Peyer's patch (tissue), 4 donors: ENCODE measurements at regions not wholly inside any gene's neighbourhood (a gene's known extent, or its start where the extent isn't known, plus 50 kb on each side); places are given as distances from the start of the nearest gene placed in this dataset.
A peak's percentile ranks its signal among the peaks of the same experiment; 100 is the strongest.

ENCODE experiments used
- DNase-seq, 3 donors: peaks; one replicate each; pipeline ENCODE4 v3.0.0-alpha.2; 2017 to 2019
- H3K27ac ChIP-seq, 4 donors: fragments of 200-600 bp; sonication (generic); one replicate each; pipeline ENCODE4 v1.5.1; 2016 to 2019
- H3K27me3 ChIP-seq, 2 donors: fragments of 200-600 bp; sonication (generic); one replicate each; pipeline ENCODE4 v1.5.1; 2019
- H3K36me3 ChIP-seq, 3 donors: fragments of 200-600 bp; sonication (generic); one replicate each; pipeline ENCODE4 v1.5.1; 2016 to 2019
- H3K4me1 ChIP-seq, 4 donors: fragments of 200-600 bp; sonication (generic); one replicate each; pipeline ENCODE4 v1.5.1; 2016 to 2019
- H3K4me3 ChIP-seq, 4 donors: fragments of 200-600 bp; sonication (generic); 1 replicate in 3 of 4; 2 replicates in 1 of 4; pipeline ENCODE4 v1.5.1; 2016 to 2019; ENCODE audit warnings: mild to moderate bottlenecking in 1 of 4
- H3K9me3 ChIP-seq, 4 donors: fragments of 200-600 bp; sonication (generic); one replicate each; pipeline ENCODE4 v1.5.1; 2016 to 2019; ENCODE audit warnings: mild to moderate bottlenecking in 1 of 4
- CTCF ChIP-seq, 6 experiments: fragments of 450-650 bp in 4 of 6; fragments of 200-600 bp in 2 of 6; sonication (generic) in 1 of 6; IDR thresholded peaks; one replicate each; pipeline ENCODE4 v1.5.1; 2017 to 2019; ENCODE audit warnings: antibody characterized with exemption in 6 of 6, mild to moderate bottlenecking in 3 of 6, moderate library complexity in 1 of 6
- POLR2A ChIP-seq, 2 donors: fragments of 450-650 bp; IDR thresholded peaks; one replicate each; pipeline ENCODE4 v1.5.1; 2017; ENCODE audit warnings: antibody characterized with exemption in 2 of 2, mild to moderate bottlenecking in 2 of 2, moderate library complexity in 2 of 2

GRCh38 chr13:112152846-112153245 is 85.9 kb downstream of the SOX1 start:
- TF ChIP-seq POLR2A (IDR thresholded peaks at IDR 0.05): no peak
- no peak for TF ChIP-seq CTCF (IDR thresholded peaks at IDR 0.05)
- DNase-seq: no peak
- Histone ChIP-seq H3K27ac (no peak overlapping the region), H3K27me3 (no peaks in the 10 kb centered on the region), H3K9me3 (no peaks in the 10 kb centered on the region), H3K4me3 (no peak overlapping the region), H3K4me1 (no peaks in the 10 kb centered on the region), H3K36me3 (no peaks in the 10 kb centered on the region)

DNA sequence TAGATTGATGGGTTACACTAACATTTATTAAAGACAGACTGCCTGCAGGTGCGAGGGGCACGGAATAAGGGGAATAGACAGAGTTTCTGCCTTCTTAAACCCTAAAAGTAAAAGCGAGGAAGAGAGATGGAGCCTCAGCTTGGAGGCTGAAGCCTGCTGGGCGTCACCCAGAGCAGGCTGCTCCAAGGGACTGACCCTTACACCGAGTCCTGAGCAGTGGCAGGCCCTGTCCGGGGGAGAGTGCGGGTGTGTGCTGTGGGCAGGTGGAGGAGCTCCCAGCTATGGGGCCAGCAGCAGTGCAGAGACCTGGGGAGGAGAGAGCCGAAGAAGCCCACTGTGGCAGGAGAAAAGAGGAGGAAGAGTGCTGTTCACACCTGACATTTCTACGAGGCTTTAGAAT is 86.4 kb downstream of the SOX1 start:
- TF ChIP-seq CTCF (IDR thresholded peaks at IDR 0.05): no peak
- no peak for TF ChIP-seq POLR2A (IDR thresholded peaks at IDR 0.05)
- Histone ChIP-seq H3K4me3 (no peak overlapping the region), H3K4me1 (no peaks in the 10 kb centered on the region), H3K36me3 (no peaks in the 10 kb centered on the region), H3K27ac (no peak overlapping the region), H3K9me3 (no peaks in the 10 kb centered on the region), H3K27me3 (no peaks in the 10 kb centered on the region)
- DNase-seq: no peak

DNA sequence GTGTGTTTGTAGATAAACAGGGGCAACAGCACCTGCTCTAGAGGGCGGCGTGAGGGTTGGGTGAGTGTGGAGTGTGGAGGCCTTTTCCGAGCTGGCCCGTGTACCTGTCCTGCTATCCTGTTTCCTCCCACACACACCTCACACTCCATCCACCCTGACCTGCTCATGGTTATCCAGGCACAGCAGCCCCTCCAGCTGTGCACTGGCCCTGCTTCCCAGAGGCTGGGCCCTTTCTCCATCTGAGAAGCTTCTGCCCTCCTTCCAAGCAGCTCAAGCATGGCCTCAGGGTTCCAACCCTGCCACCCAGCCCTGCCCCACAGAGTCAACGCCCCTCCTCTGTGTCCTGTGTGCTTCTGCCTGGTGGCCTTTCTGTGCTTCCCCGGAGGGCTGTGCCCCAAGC is 86.9 kb downstream of the SOX1 start:
- H3K27ac ChIP-seq: no peak overlapping the region
- no peak overlapping the region for H3K4me3 ChIP-seq
- H3K36me3 ChIP-seq: no peaks in the 10 kb centered on the region
- peaks cover 0 to under 1% (median 0%) of the 10 kb centered on the region in 4 donors for H3K4me1 ChIP-seq
- no peaks in the 10 kb centered on the region for H3K9me3 ChIP-seq
- no peak for DNase-seq
- no peaks in the 10 kb centered on the region for H3K27me3 ChIP-seq
- TF ChIP-seq CTCF (IDR thresholded peaks at IDR 0.05) (no peak), POLR2A (IDR thresholded peaks at IDR 0.05) (no peak)

- H3K9me3 ChIP-seq: no peaks in the 10 kb centered on the region
- no peaks in the 10 kb centered on the region for H3K27me3 ChIP-seq
- H3K36me3 ChIP-seq: no peaks in the 10 kb centered on the region
- no peak overlapping the region for H3K27ac ChIP-seq
- H3K4me1 ChIP-seq: peaks cover 0 to 6% (median 0%) of the 10 kb centered on the region in 4 donors
- no peak overlapping the region for H3K4me3 ChIP-seq
- no peak for DNase-seq
- TF ChIP-seq CTCF (IDR thresholded peaks at IDR 0.05) (no peak), POLR2A (IDR thresholded peaks at IDR 0.05) (no peak)
Observed at GRCh38 chr13:112154301-112155060, 87.5 kb downstream of the SOX1 start.

DNA sequence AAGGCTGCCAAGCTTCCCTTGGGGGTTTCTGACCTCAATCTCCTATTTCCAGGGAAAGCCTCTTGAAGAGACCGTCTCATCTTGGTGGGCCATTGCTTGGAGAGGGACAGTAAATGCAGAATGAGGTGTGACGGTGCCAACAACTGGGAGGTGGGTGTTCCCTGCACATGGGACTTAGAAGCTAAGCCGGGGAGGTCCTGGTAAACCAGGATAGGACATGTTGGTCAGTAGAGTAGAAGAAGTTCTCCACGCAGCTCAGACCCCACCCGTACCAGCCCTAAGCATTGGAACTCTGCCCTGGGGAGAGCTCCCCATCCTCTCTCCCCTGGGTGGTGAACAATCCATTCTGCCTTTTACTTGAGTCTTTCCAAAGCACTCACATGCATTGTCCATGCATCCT is 92.0 kb downstream of the SOX1 start:
- no peak for DNase-seq
- no peaks in the 10 kb centered on the region for H3K9me3 ChIP-seq
- no peak overlapping the region for H3K27ac ChIP-seq
- H3K36me3 ChIP-seq: no peaks in the 10 kb centered on the region
- no peak for TF ChIP-seq POLR2A (IDR thresholded peaks at IDR 0.05)
- H3K27me3 ChIP-seq: no peaks in the 10 kb centered on the region
- H3K4me1 ChIP-seq: peaks cover 0 to 10% (median 0%) of the 10 kb centered on the region in 4 donors
- no peak overlapping the region for H3K4me3 ChIP-seq

GRCh38 chr13:112159575-112160547 is 92.9 kb downstream of the SOX1 start:
- Histone ChIP-seq H3K4me1 (peaks cover 0 to 10% (median 0%) of the 10 kb centered on the region in 4 donors), H3K4me3 (no peak overlapping the region), H3K27ac (no peak overlapping the region), H3K9me3 (no peaks in the 10 kb centered on the region), H3K27me3 (no peaks in the 10 kb centered on the region), H3K36me3 (no peaks in the 10 kb centered on the region)
- TF ChIP-seq POLR2A (IDR thresholded peaks at IDR 0.05) (no peak), CTCF (IDR thresholded peaks at IDR 0.05) (no peak)
- DNase-seq: peak in 2 of 3 donors; percentile 73 to 80
